GM21515 (cell line): ENCODE measurements at regions not wholly inside any gene's neighbourhood (a gene's known extent, or its start where the extent isn't known, plus 50 kb on each side); places are given as distances from the start of the nearest gene placed in this dataset.
"Not testable (repeated sequence)": the region's sequence is repeated elsewhere in the genome, so short reads cannot be mapped to it uniquely, and the experiment has no call there.

Experiments used
- ATAC-seq: cut with Tn5 transposase; IDR thresholded peaks from one replicate; pipeline ENCODE4 v1.9.1; 2021; ENCODE audit not compliant: unreplicated experiment

DNA sequence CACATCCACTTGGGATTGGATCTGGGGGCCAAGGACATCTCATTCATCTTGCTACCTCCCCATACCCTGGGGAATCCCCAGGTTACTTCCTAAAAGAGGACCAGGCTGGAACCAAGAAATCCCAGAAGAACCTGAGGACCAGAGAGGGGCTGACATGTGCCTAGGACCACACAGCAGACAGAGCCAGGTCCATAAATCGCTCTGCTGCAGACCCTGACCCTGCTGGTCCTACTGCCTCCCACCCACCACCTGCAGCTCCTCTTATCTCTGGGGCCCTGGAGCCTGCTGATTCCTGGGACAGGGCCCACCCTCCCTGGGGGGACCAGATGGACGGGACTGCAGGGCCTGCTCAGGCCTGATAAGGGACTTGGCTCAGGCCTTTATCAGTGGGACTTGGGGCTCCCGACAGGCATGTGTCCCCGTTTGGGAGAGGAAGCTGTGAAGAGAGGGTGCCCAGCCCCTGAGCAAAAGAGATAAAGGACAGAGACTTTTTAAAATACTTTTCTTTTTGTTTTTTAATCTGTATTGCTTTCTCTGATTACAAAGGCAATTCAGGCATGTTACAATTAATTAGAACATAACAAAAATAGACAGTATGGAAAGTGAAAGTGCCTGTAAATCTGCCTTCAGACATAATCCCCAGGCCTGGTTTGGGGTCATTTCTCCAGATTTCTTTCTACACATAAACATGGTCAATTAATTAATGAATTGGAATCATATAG is 101.3 kb upstream of the LARP1 start:
- no peak for ATAC-seq

DNA sequence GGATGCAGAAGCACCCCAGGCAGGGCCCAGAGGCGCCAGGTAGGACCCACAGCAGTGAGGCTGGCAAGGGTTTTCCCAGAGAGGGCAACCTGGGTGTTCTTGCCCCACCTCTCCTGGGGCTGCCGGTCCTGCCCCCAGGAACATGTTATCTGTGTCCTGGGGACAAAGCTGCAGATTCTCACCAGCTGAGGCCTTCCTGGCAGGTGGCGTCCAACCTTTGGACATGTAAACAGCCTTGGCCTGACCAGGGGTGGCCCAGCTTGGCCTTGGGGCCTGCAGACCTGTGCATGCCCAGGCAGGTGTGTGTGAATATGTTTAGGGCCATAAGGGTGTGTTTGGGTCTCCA is 101.8 kb upstream of the LARP1 start:
- ATAC-seq = no peak

DNA sequence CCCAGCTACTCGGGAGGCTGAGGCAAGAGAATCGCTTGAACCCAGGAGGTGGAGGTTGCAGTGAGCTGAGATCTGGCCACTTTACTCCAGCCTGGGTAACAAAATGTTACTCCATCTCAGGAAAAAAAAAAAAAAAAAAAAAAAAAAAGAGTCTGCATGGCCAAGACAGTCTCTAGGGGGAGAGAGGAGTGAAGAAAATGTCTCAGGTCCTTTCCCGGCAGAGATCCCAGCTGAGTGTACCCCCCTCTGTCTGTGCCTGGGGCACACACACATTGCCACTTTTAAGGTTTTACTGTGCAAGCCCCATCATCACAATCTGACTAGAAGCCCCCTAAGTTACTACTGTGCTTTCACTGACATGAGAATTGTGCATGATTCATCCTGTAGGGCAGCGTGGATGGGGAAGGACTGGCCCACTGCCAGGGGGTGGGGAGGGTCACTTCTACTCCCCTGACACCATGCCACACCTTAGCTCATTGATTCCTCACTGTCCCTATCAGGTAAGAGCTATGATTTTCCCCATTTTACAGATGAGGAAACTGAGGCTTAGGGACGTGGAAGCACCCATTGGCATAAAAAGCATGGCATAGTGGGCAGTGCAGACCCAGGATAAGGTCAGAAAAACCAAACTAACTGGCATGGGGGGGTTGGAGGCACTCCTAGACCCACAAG is 102.3 kb upstream of the LARP1 start:
- no peak for ATAC-seq

DNA sequence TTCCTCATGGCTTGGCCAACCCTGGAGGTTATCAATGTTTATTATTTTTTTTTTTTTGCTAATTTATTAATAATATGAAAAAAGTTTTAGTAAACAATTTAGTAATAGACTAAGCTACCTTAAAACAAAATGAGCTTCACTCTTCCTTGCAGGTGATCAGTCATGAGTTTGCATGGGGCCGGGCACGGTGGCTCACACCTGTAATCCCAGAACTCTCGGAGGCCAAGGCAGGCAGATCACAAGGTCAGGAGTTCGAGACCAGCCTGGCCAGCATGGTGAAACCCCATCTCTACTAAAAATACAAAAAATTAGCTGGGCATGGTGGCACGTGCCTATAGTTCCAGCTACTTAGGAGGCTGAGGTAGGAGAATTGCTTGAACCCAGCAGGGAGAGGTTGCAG is 103.4 kb upstream of the LARP1 start:
- not testable (repeated sequence) for ATAC-seq

DNA sequence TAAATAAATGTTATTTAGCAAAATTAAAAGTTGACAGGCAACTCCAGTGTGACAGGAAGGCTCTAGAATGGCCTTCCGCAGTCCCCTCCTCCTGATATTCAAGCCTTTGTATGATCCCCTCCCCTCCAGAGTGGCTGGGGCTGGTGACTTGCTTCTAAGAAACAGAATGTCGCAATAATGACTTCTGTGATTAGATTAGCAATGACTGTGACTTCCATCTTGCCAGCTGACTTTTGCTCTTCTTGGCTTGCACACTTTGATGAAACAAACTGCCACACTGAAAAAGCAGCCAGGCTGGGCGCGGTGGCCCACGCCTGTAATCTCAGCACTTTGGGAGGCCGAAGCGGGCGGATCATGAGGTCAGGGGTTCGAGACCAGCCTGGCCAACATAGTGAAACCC is 106.5 kb upstream of the LARP1 start:
- no peak for ATAC-seq

DNA sequence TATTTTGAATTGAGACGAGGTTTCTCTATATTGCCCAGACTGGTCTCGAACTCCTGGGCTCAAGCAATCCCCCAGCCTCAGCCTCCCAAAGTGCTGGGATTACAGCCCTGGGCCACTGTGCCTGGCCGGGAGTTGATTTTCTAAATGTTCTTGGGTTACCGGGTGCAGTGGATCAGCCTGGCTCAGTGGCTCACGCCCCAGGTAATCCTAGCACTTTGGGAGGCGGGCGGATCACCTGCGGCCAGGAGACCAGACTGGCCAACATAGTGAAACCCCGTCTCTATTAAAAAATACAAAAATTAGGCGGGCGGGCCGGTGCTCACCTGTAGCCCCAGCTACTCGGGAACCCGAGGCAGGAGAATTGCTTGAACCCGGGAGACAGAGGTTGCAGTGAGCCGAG is 106.9 kb upstream of the LARP1 start:
- ATAC-seq = no peak

DNA sequence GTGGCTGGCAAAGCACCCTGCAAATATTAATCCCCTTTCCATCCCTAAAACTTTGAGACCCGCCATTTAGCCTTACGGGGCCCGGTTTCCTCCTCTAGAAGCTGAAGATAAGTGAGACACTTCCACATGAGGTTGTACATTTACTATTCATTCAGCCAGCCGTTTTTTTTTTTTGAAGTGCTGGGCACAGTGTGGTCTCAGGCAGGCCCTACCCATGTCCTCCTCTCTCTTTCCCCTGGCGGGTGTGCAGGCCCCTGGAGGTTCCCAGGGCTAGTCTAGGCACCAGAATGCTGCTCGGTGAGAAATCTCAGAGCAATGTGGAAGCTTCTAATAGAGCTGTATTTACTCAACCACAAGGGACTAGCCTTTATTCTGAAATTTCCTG is 107.4 kb upstream of the LARP1 start:
- no peak for ATAC-seq

DNA sequence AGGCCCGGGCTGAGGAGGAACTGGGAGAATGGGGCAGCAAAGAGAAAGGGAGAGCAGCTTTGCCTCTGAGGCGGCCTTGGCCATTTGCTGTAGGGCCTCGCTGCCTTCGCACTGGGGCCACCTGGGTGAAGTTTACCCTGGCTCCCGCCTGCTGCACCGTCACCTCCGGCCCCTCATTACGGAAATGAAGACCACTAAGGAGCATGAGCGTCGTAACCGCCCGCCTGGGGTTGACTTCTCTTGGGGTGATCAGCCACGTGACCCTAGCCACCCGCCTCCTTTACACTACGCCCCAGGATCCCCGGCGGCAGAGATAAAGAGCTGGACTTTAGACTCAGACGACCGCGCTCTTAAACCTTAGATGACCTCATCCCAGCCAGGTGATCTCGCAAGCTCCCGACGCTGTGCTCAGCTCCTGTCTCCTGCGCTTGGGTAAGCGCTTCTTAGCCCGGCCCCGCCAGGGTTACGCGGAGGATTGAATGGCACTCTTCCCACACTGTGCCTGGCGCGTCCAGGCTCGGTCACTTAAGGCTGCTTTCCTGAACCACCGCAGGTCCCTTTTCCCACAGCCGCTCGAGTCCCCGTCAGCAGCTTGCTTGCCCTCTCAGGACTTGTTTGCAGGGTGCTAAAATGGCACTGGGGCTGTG is 107.9 kb upstream of the LARP1 start:
- peak; percentile 67 for ATAC-seq

DNA sequence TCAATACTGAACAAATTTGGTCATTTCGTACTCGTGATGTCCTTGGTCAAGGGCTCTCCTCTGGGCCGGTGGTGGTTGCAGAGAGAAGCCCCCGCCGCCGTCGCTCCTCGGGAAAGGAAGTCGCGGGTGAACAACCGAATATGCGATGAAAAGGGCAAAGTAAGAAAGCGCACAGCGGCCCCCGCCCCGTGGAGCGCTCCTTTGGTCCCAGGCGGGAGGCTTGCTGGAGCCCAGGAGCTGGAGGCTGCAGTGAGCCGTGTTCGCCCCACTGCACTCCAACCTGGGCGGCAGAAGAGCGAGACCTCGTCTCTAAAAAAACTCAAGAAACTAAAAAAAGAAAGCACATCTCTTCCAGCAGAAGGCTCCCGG is 108.4 kb upstream of the LARP1 start:
- ATAC-seq = no peak

DNA sequence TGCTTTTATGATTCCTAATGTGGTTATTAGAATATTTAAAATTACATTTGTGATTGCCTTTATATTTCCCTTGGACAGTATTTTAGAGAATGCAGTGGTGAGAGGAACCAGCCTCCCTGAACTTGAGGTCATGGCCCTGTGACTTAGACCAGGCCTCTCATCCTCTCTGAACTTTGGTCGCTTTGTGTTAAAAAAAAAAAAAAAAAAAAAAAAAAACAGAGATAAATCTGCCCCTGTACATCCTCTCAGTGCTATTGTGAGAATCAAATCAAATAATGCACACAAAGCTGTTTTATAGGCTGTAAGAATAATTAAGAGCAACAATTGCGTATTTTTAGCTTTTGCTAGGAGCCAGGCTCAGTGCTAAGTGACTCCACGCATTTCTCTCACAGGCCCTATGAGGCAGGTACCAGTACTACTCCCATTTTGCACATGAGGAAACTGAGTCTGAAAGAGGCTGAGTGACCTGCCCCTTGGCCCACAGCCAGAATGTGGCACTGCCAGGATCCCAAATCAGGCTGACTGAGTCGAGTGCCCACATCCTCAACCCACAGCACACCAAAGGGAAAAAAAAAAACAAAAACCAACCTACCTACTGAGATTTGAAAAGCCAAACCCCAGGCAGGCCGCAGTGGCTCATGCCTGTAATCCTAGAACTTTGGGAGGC is 110.3 kb upstream of the LARP1 start:
- no peak for ATAC-seq

DNA sequence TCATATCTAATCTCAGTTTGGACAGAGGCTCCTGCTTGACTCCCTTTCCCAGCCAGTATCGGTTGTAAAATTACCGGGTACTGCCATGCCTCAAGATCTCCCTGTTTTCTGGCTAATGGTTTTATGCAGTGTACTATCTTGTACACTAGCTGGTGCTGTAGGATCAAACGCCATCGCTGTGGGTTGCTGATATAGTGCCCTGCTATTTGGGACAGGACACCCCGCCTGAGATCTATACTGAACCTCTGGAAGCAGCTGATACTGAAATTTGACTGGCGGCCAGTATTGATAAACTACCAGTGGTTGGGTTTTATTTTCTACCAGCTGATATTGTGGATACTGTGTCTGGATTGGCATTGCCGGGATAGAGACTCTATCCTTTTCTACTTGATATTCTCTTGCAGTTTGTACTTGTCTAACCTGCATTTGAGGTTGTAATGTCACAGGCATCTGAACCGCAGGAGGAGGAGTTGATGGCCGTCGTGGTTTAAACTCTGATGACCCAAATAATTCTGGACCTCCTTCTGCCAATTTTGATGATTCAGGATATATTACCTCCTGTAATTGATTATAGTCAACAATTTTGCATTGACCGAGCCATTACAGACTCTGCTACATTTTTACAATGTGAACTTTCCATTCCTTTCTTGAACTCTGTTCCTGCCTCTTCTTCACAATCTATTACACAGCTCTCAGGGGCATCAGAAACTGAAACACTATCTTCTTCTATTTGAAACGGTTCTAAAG is 112.5 kb upstream of the LARP1 start:
- no peak for ATAC-seq

DNA sequence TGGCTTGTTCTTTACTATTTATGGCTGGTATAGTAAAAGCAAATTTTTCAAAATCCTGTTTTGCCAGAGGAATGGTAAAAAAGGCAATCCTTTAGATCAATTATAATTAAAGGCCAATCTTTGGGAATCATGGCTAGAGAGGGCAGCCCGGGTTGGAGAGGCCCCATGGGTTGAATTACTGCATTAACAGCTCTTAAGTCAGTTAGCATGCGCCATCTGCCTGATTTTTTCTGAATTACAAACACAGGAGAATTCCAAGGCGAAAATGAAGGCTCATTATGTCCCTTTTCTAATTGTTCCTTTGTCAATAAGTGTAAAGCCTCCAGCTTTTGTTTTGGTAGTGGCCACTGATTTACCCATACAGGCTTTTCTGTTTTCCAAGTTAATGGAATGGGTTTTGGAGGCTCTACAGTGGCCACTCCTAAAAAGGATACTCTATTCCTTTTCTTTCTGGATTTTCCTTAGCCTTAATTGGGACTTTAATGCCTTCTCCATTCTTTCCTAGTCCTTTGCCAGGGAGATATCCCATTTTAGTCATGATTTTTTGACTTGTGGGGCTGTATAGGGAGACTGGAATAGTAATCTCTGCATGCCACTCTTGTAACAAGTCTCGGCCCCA is 114.9 kb upstream of the LARP1 start:
- not testable (repeated sequence) for ATAC-seq

DNA sequence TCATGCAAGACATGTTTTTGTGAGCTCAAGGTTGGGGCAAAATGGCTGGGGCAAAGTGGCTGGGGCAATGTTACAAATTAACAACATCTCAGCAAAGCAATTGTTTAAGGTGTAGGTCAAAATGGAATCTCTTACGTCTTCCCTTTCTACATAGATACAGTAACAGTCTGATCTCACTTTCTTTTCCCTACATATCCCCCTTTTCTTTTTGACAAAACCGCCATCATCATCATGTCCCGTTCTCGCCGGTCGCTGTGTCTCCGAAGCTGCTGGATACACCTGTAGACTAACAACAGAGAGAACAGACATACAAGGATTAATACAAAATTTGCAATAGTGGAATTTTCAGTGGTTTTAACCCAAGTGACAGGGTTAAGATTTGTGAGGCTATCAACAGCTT is 118.4 kb upstream of the LARP1 start:
- ATAC-seq = not testable (repeated sequence)

DNA sequence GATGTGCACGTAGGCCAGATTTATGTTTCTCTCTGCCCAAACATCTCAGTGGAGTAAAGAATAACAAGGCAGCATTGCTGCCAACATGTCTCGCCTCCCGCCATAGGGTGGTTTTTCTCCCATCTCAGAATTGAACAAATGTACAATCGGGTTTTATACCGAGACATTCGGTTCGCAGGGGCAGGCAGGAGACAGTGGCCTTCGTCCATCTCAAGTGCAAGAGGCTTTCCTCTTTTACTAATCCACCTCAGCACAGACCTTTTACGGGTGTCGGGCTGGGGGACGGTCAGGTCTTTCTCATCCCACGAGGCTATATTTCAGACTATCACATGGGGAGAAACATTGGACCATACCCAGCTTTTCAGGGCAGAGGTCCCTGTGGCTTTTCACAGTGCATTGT is 118.9 kb upstream of the LARP1 start:
- not testable (repeated sequence) for ATAC-seq

DNA sequence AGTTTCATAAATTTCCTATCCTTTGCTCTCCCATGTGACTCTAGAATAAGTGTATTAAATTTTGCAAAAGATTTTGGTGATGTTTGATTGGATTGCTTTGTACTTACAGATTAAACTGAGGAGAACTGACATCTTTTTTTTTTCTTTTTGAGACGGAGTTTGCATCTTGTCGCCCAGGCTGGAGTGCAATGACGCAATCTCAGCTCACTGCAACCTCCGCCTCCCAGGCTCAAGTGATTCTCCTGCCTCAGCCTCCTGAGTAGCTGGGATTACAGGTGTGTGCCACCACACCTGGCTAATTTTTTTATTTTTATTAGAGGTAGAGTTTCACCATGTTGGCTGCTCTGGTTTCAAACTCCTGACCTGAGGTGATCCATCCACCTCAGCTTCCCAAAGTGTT is 121.4 kb upstream of the LARP1 start:
- ATAC-seq = not testable (repeated sequence)

DNA sequence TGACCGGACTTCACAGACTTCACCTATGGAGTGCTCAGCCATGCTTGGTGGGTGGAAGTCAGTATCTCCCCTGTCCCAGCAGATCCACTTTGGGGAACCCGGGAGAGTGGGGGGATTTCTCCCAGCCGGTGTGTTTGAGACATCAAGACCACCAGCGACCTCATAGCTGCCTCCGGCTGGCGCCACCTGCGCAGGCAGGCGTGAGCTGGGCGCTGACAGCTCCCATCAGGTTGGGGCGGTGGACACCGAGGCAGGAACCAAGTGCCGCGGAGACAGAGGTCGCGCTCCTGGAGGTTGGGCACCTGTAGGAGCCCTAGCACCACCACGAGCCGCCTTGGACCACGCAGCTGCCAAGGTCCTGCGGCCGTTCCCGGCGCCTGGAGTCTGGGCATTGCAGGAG is 124.0 kb upstream of the LARP1 start:
- ATAC-seq = no peak

DNA sequence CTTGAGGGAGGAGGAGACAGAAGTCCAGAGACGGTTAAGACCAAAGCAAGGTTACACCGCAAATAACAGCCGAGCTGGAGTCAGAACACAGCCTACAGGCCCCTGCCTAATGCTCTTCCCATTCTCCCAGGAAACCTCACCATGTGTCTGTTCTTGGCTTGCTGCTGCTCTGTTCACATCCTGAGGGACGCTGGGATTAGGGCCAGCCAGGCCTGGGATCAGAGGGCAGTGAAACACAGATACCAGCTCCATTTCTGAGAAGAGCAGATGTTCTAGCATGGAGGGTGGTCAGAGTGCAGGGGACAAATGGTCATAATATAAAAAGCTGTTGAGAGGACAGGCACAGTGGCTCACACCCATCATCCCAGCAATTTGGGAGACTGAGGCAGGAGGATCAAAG is 124.8 kb upstream of the LARP1 start:
- ATAC-seq = no peak

DNA sequence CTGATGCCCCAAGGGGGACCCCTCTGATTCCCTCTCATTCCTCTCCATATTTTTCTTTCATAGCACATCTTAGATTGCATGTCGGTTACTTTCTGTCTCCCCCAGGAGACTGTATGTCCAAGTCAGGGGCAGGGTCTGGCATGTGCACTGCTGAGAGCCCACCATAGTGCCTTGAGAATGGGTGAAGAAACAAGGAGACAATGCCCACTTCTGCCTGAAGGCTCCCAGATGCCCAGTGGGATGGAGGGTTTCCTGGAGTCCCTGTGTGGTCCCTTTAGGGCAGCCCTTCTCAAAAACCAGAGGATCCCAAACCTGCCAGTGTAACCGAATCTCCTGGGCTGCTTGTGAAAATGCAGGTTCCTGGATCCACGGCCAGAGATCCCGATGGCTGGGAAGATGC is 126.5 kb upstream of the LARP1 start:
- ATAC-seq = no peak

DNA sequence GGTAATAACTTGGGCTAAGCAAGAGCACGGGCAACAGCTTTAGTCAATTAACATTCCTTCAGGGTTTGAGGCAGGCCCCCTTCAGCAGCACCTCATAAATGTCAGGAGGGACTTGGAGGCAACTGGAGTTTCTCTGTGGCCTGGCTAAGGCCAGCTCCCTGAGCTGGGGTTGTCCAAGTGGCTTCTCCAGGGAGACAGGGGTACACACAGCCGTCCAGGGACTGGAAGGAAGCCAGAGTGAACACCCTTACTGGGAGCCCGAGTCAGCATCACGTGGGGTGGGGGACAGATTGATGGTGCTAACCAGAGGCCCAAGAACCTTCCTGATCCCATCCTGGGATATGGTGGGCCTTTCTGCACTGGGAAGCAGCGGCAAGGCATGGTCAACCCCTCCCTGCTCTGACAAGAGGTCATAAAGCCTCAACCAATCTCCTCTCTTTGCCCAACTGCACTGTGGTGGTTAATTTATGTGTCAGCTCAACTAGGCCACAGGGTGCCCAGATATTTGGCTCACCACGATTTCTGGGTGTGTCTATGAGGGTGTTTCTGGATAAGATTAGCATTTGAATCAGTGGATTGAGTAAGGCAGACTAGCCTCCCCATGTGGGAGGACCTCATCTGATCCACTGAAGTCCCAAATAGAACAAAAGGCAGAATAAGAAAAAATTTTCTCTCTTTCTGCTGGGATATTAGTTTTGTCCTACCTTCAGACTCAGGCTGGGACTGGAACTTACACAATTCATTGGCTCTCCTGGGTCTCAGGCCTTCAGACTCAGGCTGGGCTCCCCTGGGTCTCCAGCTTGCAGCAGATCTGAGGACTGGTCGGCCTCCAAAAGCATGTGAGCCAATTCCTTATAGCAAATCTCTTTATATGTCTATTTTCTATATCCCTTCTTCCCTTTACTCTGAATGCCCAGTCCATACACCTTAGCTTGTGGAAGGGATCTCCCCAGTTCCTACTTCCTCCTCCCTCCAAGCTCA is 127.2 kb upstream of the LARP1 start:
- no peak for ATAC-seq
